ENCODE measurements at regions not wholly inside any gene's neighbourhood (a gene's known extent, or its start where the extent isn't known, plus 50 kb on each side); places are given as distances from the start of the nearest gene placed in this dataset.

GRCh38 chr2:228407821-228408220 lies 226.3 kb upstream of the SPHKAP start:
- Histone ChIP-seq H2AFZ (ENCODE audit: low read depth, low read length) (no peak overlapping the region), H2BK15ac (ENCODE audit: low read depth, poor library complexity, severe bottlenecking) (no peak overlapping the region), H3K79me1 (replicated peaks; ENCODE audit: low read length, poor library complexity, severe bottlenecking) (no peaks in the 10 kb centered on the region), H4K91ac (ENCODE audit: low read length) (no peak overlapping the region), H3K23ac (ENCODE audit: low read length in 2 of 2) (no peak overlapping the region), H3K36me3 (ENCODE audit: control insufficient read depth in 1 of 2, insufficient read depth in 2 of 2, low read depth in 1 of 2, low read length in 2 of 2) (no peaks in the 10 kb centered on the region), H3K27ac (ENCODE audit: low read length, poor library complexity, severe bottlenecking) (no peak overlapping the region), H3K9ac (ENCODE audit: low read length) (no peak overlapping the region), H2BK5ac (ENCODE audit: low read depth, low read length, poor library complexity, severe bottlenecking) (no peak overlapping the region), H4K8ac (ENCODE audit: low read length) (no peak overlapping the region), H3K18ac (ENCODE audit: low read depth in 1 of 2, low read length in 2 of 2) (no peak overlapping the region), H3K14ac (ENCODE audit: low read length in 2 of 2) (no peak overlapping the region), H3K9me3 (ENCODE audit: control insufficient read depth, low read length) (no peaks in the 10 kb centered on the region), H2BK120ac (ENCODE audit: low read depth, low read length) (no peak overlapping the region), H3K4me1 (ENCODE audit: control insufficient read depth, insufficient read depth, low read depth, low read length) (no peaks in the 10 kb centered on the region), H2BK12ac (ENCODE audit: low read length in 2 of 2) (no peak overlapping the region), H3K4me2 (ENCODE audit: low read length, poor library complexity, severe bottlenecking) (no peak overlapping the region), H2AK5ac (ENCODE audit: low read length, severe bottlenecking) (no peak overlapping the region), H3K4me3 (ENCODE audit: insufficient read depth in 1 of 2, low read depth in 1 of 2, low read length in 2 of 2) (no peak overlapping the region), H3K4ac (ENCODE audit: low read depth in 1 of 2, low read length in 2 of 2) (no peak overlapping the region), H3K27me3 (ENCODE audit: control insufficient read depth in 1 of 2, insufficient read depth in 1 of 2, low read length in 2 of 2) (no peaks in the 10 kb centered on the region)
- DNase-seq = no peak

- Histone ChIP-seq H3K79me1 (replicated peaks; ENCODE audit: low read length, poor library complexity, severe bottlenecking) (no peaks in the 10 kb centered on the region), H4K91ac (ENCODE audit: low read length) (no peak overlapping the region), H2AK5ac (ENCODE audit: low read length, severe bottlenecking) (no peak overlapping the region), H3K4me3 (ENCODE audit: insufficient read depth in 1 of 2, low read depth in 1 of 2, low read length in 2 of 2) (no peak overlapping the region), H4K8ac (ENCODE audit: low read length) (no peak overlapping the region), H3K23ac (ENCODE audit: low read length in 2 of 2) (no peak overlapping the region), H3K14ac (ENCODE audit: low read length in 2 of 2) (no peak overlapping the region), H2BK120ac (ENCODE audit: low read depth, low read length) (no peak overlapping the region), H3K9me3 (ENCODE audit: control insufficient read depth, low read length) (peaks cover 13% of the 10 kb centered on the region), H3K36me3 (ENCODE audit: control insufficient read depth in 1 of 2, insufficient read depth in 2 of 2, low read depth in 1 of 2, low read length in 2 of 2) (no peaks in the 10 kb centered on the region), H3K18ac (ENCODE audit: low read depth in 1 of 2, low read length in 2 of 2) (no peak overlapping the region), H2BK12ac (ENCODE audit: low read length in 2 of 2) (no peak overlapping the region), H3K4me2 (ENCODE audit: low read length, poor library complexity, severe bottlenecking) (no peak overlapping the region), H2BK5ac (ENCODE audit: low read depth, low read length, poor library complexity, severe bottlenecking) (no peak overlapping the region), H3K27ac (ENCODE audit: low read length, poor library complexity, severe bottlenecking) (no peak overlapping the region), H2BK15ac (ENCODE audit: low read depth, poor library complexity, severe bottlenecking) (no peak overlapping the region), H3K4me1 (ENCODE audit: control insufficient read depth, insufficient read depth, low read depth, low read length) (no peaks in the 10 kb centered on the region), H3K27me3 (ENCODE audit: control insufficient read depth in 1 of 2, insufficient read depth in 1 of 2, low read length in 2 of 2) (no peaks in the 10 kb centered on the region), H3K9ac (ENCODE audit: low read length) (no peak overlapping the region), H2AFZ (ENCODE audit: low read depth, low read length) (no peak overlapping the region), H3K4ac (ENCODE audit: low read depth in 1 of 2, low read length in 2 of 2) (no peak overlapping the region)
- no CpG with 5 or more reads among the region's 3 CpGs for WGBS
- no peak for DNase-seq
Observed at GRCh38 chr2:228401065-228401912, 219.8 kb upstream of the SPHKAP start.

GRCh38 chr2:228387776-228388175 lies 206.3 kb upstream of the SPHKAP start:
- Histone ChIP-seq H2BK120ac (ENCODE audit: low read depth, low read length) (no peak overlapping the region), H3K27me3 (ENCODE audit: control insufficient read depth in 1 of 2, insufficient read depth in 1 of 2, low read length in 2 of 2) (no peaks in the 10 kb centered on the region), H3K4me3 (ENCODE audit: insufficient read depth in 1 of 2, low read depth in 1 of 2, low read length in 2 of 2) (no peak overlapping the region), H2BK12ac (ENCODE audit: low read length in 2 of 2) (no peak overlapping the region), H3K4me1 (ENCODE audit: control insufficient read depth, insufficient read depth, low read depth, low read length) (no peaks in the 10 kb centered on the region), H3K27ac (ENCODE audit: low read length, poor library complexity, severe bottlenecking) (no peak overlapping the region), H3K4me2 (ENCODE audit: low read length, poor library complexity, severe bottlenecking) (no peak overlapping the region), H2AK5ac (ENCODE audit: low read length, severe bottlenecking) (no peak overlapping the region), H4K91ac (ENCODE audit: low read length) (no peak overlapping the region), H3K18ac (ENCODE audit: low read depth in 1 of 2, low read length in 2 of 2) (no peak overlapping the region), H3K4ac (ENCODE audit: low read depth in 1 of 2, low read length in 2 of 2) (no peak overlapping the region), H3K36me3 (ENCODE audit: control insufficient read depth in 1 of 2, insufficient read depth in 2 of 2, low read depth in 1 of 2, low read length in 2 of 2) (no peaks in the 10 kb centered on the region), H3K23ac (ENCODE audit: low read length in 2 of 2) (no peak overlapping the region), H2BK15ac (ENCODE audit: low read depth, poor library complexity, severe bottlenecking) (no peak overlapping the region), H3K9ac (ENCODE audit: low read length) (no peak overlapping the region), H3K14ac (ENCODE audit: low read length in 2 of 2) (no peak overlapping the region), H3K9me3 (ENCODE audit: control insufficient read depth, low read length) (no peaks in the 10 kb centered on the region), H2BK5ac (ENCODE audit: low read depth, low read length, poor library complexity, severe bottlenecking) (no peak overlapping the region), H3K79me1 (replicated peaks; ENCODE audit: low read length, poor library complexity, severe bottlenecking) (no peaks in the 10 kb centered on the region), H4K8ac (ENCODE audit: low read length) (no peak overlapping the region), H2AFZ (ENCODE audit: low read depth, low read length) (no peak overlapping the region)
- no peak for DNase-seq
- WGBS = no CpG with 5 or more reads among the region's 3 CpGs

GRCh38 chr2:228378696-228379425 lies 197.4 kb upstream of the SPHKAP start:
- Histone ChIP-seq H3K4me2 (ENCODE audit: low read length, poor library complexity, severe bottlenecking) (no peak overlapping the region), H4K8ac (ENCODE audit: low read length) (no peak overlapping the region), H2BK12ac (ENCODE audit: low read length in 2 of 2) (no peak overlapping the region), H4K91ac (ENCODE audit: low read length) (no peak overlapping the region), H2BK120ac (ENCODE audit: low read depth, low read length) (no peak overlapping the region), H3K14ac (ENCODE audit: low read length in 2 of 2) (no peak overlapping the region), H3K36me3 (ENCODE audit: control insufficient read depth in 1 of 2, insufficient read depth in 2 of 2, low read depth in 1 of 2, low read length in 2 of 2) (no peaks in the 10 kb centered on the region), H2AK5ac (ENCODE audit: low read length, severe bottlenecking) (no peak overlapping the region), H2BK5ac (ENCODE audit: low read depth, low read length, poor library complexity, severe bottlenecking) (no peak overlapping the region), H3K18ac (ENCODE audit: low read depth in 1 of 2, low read length in 2 of 2) (no peak overlapping the region), H3K4me3 (ENCODE audit: insufficient read depth in 1 of 2, low read depth in 1 of 2, low read length in 2 of 2) (no peak overlapping the region), H3K4me1 (ENCODE audit: control insufficient read depth, insufficient read depth, low read depth, low read length) (no peaks in the 10 kb centered on the region), H3K4ac (ENCODE audit: low read depth in 1 of 2, low read length in 2 of 2) (no peak overlapping the region), H3K23ac (ENCODE audit: low read length in 2 of 2) (no peak overlapping the region), H2BK15ac (ENCODE audit: low read depth, poor library complexity, severe bottlenecking) (no peak overlapping the region), H3K9ac (ENCODE audit: low read length) (no peak overlapping the region), H3K27ac (ENCODE audit: low read length, poor library complexity, severe bottlenecking) (no peak overlapping the region), H3K9me3 (ENCODE audit: control insufficient read depth, low read length) (no peaks in the 10 kb centered on the region), H2AFZ (ENCODE audit: low read depth, low read length) (no peak overlapping the region), H3K79me1 (replicated peaks; ENCODE audit: low read length, poor library complexity, severe bottlenecking) (no peaks in the 10 kb centered on the region), H3K27me3 (ENCODE audit: control insufficient read depth in 1 of 2, insufficient read depth in 1 of 2, low read length in 2 of 2) (no peaks in the 10 kb centered on the region)
- 66% methylated on average over 3 of the region's 3 CpGs for WGBS
- DNase-seq = no peak

Data from mesenchymal stem cell (in vitro differentiated cells and primary cell).